ENCODE measurements at regions not wholly inside any gene's neighbourhood (a gene's known extent, or its start where the extent isn't known, plus 50 kb on each side); places are given as distances from the start of the nearest gene placed in this dataset.

DNA sequence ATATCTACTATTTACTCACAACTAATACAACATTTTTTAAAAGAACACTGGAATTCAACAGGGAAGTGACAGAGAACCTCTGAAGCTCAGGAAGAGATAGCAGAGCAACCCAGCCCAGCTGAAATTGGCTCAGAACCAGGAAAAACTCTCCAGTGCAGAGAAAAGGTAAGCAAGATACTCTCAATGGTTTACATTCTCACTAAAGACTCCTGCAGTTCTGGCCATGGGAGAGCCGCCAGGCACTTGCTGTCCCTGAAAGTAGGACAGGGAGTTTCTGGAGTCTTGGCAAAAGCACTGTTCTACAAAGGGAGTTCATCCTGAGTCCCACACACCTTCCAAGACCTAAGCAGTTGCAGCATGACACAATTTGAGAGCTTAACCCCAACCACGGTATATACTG, 330.8 kb downstream of the TRIM36 start:
- H3K4me3 ChIP-seq = no peak overlapping the region
- no peak overlapping the region for H3K27ac ChIP-seq
- TF ChIP-seq, protein P1, sequence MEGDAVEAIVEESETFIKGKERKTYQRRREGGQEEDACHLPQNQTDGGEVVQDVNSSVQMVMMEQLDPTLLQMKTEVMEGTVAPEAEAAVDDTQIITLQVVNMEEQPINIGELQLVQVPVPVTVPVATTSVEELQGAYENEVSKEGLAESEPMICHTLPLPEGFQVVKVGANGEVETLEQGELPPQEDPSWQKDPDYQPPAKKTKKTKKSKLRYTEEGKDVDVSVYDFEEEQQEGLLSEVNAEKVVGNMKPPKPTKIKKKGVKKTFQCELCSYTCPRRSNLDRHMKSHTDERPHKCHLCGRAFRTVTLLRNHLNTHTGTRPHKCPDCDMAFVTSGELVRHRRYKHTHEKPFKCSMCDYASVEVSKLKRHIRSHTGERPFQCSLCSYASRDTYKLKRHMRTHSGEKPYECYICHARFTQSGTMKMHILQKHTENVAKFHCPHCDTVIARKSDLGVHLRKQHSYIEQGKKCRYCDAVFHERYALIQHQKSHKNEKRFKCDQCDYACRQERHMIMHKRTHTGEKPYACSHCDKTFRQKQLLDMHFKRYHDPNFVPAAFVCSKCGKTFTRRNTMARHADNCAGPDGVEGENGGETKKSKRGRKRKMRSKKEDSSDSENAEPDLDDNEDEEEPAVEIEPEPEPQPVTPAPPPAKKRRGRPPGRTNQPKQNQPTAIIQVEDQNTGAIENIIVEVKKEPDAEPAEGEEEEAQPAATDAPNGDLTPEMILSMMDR (IDR thresholded peaks at IDR 0.05) = no peak
- DNase-seq (ENCODE audit: low spot score) = no peak

DNA sequence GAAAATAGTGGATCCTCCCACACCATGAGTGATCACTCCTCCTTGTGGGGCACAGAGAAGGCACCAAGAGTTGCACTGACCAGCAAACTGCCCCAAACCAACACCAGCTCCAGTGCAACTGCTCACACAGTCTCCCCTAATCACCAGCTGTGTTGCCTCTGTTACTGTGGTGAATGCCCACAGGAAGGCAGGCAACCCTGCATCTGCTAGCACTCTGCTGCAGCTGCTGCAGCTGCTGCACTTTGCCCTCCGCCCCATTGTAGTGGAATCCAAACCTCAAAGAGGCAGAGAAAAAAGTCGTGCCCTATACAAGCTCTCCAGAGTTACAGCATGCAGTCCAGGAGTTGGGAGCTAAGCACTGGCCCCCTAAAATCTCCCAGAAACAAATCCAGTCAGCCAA, 339.6 kb downstream of the TRIM36 start:
- no peak for DNase-seq (ENCODE audit: low spot score)
- no peak overlapping the region for H3K4me3 ChIP-seq
- no peak overlapping the region for H3K27ac ChIP-seq
- TF ChIP-seq, protein P1 (IDR thresholded peaks at IDR 0.05) = no peak

DNA sequence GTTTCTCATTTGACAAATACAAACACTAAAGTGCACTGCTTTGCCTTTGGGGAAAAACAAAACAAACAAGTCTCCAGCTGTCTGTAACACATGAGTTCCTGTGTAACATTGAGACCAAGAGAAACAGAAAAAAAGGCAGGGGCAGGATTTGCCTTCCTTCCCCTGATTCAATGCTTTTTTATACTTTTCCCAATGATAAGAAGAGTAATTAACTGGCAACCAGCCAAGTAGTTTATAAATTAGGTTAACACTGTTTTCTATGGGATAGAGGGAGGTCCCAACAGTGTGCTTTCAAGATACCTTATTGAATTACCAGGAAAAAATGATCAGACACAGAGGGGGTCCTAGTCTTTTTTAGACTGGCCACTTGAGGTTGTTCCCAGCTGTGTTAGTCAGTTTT, 346.8 kb downstream of the TRIM36 start:
- H3K27ac ChIP-seq = no peak overlapping the region
- H3K4me3 ChIP-seq = no peak overlapping the region
- TF ChIP-seq, protein P1 (IDR thresholded peaks at IDR 0.05) = no peak
- no peak for DNase-seq (ENCODE audit: low spot score)

DNA sequence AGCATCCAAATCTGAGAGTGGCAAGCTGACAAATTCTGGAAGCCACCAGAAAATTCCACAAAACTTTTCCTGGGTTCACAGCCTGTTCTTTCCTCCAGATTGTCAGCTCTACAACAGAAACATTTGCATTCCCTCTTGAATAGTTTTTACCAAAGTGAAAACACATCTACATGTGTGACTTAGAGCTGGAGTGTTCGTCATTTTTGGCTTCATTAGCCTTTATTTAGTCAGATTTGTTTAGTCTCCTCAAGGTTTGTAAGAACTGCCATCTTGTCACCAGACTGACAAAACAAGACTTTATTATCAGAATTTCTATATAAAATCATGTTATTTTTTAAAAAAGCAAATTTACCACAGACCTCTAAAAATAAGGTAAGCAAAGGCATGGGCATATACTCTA, 347.3 kb downstream of the TRIM36 start:
- Histone ChIP-seq H3K27ac (no peak overlapping the region), H3K4me3 (no peak overlapping the region)
- TF ChIP-seq, protein P1 (IDR thresholded peaks at IDR 0.05) = no peak
- no peak for DNase-seq (ENCODE audit: low spot score)

DNA sequence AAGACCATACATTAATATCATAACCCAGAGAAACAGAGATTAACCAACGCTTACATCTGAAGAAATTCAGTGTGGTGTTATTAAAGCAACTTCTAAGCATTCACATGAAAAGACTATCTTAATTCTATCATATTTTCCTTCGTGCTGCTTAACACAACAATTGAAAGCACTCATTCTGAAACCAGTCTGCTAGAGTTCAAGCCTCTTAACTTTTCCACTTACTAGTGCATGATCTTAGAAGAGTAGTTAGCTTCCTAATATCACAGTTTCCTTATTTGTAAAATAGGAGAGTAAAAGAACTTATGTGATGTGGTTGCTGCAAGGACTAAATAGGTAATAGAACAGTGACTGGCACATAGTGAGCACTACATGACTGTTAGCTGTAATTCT, 379.3 kb downstream of the TRIM36 start:
- no peak overlapping the region for H3K4me3 ChIP-seq
- TF ChIP-seq, protein P1 (IDR thresholded peaks at IDR 0.05) = no peak
- DNase-seq (ENCODE audit: low spot score) = no peak
- no peak overlapping the region for H3K27ac ChIP-seq

DNA sequence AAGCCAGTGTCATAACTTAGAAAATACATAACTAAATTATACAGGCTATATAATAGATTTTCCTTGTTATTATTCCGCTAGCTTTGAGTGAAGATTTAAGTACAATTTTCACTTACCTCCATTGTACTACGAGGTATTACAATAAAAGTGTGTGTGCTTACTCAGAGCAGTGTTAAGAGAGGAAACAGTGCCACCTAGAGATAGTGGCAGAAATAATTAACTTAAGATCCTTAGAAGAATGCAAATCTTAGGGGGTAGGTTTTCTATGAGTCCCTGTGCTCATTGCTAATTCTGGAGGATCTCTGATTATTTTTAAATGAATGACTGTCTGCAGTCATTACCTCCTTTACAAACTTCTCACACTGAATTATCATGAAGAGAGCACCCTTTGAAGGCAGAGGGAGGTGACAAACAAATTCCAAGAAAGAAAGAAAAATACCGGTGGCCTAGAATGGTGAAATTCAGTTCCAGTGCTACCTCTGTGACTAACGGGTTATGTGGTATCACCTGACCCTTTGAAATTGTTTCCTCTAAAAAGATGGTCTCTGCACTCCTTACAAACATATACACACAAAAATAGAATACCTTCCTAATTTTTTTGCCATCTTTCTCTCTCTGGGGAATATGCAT, 379.8 kb downstream of the TRIM36 start:
- TF ChIP-seq, protein P1 (IDR thresholded peaks at IDR 0.05) = no peak
- no peak for DNase-seq (ENCODE audit: low spot score)
- Histone ChIP-seq H3K27ac (no peak overlapping the region), H3K4me3 (no peak overlapping the region)

DNA sequence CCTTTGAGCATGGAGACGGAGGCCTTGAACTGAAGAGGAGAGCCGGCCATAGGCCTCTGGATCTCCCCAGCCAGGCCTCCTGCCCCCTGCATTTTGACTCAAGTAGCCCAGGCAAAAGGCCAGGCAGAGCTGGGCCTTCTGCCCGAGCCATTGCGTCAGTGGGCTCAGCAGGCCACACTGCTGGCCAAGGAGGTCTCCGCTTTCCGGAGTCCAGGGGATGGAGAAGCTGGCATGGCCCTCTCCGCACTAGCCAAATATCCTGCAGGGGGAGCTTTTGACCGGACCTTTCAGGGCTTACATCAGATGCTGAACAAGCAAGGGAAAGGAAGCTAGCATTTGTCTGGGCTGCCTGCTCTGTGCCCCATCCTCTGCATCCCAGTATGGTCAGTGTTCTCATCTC, 386.8 kb downstream of the TRIM36 start:
- TF ChIP-seq, protein P1 (IDR thresholded peaks at IDR 0.05) = no peak
- DNase-seq (ENCODE audit: low spot score) = no peak
- Histone ChIP-seq H3K4me3 (no peak overlapping the region), H3K27ac (no peak overlapping the region)

All from coronary artery (tissue), 2 donors.